HG03460 (cell line): ENCODE measurements at regions not wholly inside any gene's neighbourhood (a gene's known extent, or its start where the extent isn't known, plus 50 kb on each side); places are given as distances from the start of the nearest gene placed in this dataset.

Experiments
- ATAC-seq: cut with Tn5 transposase; IDR thresholded peaks from one replicate; pipeline ENCODE4 v1.9.1; 2021; ENCODE audit not compliant: unreplicated experiment

GRCh38 chr6:113805173-113805790 is 51.9 kb upstream of the MARCKS start:
- peak; percentile 88 for ATAC-seq

- no peak for ATAC-seq
These were observed 51.2 kb upstream of the MARCKS start for GRCh38 chr6:113805811-113806495.
